A549 (cell line): ENCODE measurements at regions not wholly inside any gene's neighbourhood (a gene's known extent, or its start where the extent isn't known, plus 50 kb on each side); places are given as distances from the start of the nearest gene placed in this dataset.

Source experiments
- ATAC-seq, 2 experiments: fragments of 200-7000 bp in 1 of 2; fragments of >200 bp in 1 of 2; cut with Nextera tagmentation in 1 of 2; cut with Tn5 transposase in 1 of 2; 3 replicates each; pipeline versions ENCODE4 v1.8.0 to v1.9.1; 2018 to 2020; ENCODE audit warnings: mild to moderate bottlenecking in 1 of 2, moderate library complexity in 1 of 2
- CTCF ChIA-PET: fragments of 300-600 bp; sonication (Branson Sonifier 250); formaldehyde crosslinking; extraction: SDS; loops from one replicate; lab custom pipeline; 2021; ENCODE audit warnings: antibody characterized with exemption, inconsistent platforms; lab: Yijun Ruan, JAX
- POLR2A ChIA-PET: fragments of 350-600 bp; formaldehyde crosslinking; extraction: SDS; loops from one replicate; lab custom pipeline; 2021; ENCODE audit warnings: antibody characterized with exemption, inconsistent platforms; lab: Yijun Ruan, JAX
- DNase-seq, 2 experiments: peaks; one replicate each; pipeline versions ENCODE4 v3.0.0 to v3.0.0-alpha.2; 2011 to 2016; ENCODE audit warnings: low read depth in 1 of 2, low spot score in 1 of 2
- FAIRE-seq: peaks from 2 replicates; lab custom pipeline; 2011; peaks lifted over from hg19 to GRCh38; lab: Jason Lieb, UNC
- H3K27ac ChIP-seq, 2 experiments: fragments of >200 bp; sonication (Bioruptor Twin); formaldehyde crosslinking; 3 replicates each; pipeline ENCODE4 v1.5.1; 2016 to 2017
- H3K4me1 ChIP-seq: fragments of >200 bp; sonication (Bioruptor Twin); formaldehyde crosslinking; 3 replicates; pipeline ENCODE4 v1.6.1; 2016
- H3K4me2 ChIP-seq: fragments of >200 bp; sonication (Bioruptor Twin); formaldehyde crosslinking; 3 replicates; pipeline ENCODE4 v1.6.1; 2016
- H3K4me3 ChIP-seq: fragments of >200 bp; sonication (Bioruptor Twin); formaldehyde crosslinking; 3 replicates; pipeline ENCODE4 v1.5.1; 2016
- H3K9me3 ChIP-seq: fragments of >200 bp; sonication (Bioruptor Twin); formaldehyde crosslinking; 3 replicates; pipeline ENCODE4 v1.6.1; 2016
- ATOH8 ChIP-seq: fragments of 250-450 bp; sonication (Bioruptor Pico); IDR thresholded peaks from 2 replicates; pipeline ENCODE4 v1.5.0; 2020; ENCODE audit warnings: low read depth, mild to moderate bottlenecking, moderate library complexity
- BCL3 ChIP-seq: fragments of >200 bp; sonication (Bioruptor Twin); formaldehyde crosslinking; IDR thresholded peaks from 3 replicates; pipeline ENCODE4 v1.6.1; 2016
- BHLHE40 ChIP-seq: IDR thresholded peaks from 2 replicates; pipeline ENCODE4 v1.6.1; 2012; ENCODE audit warnings: low read depth, low read length, inconsistent platforms
- CBX8 ChIP-seq: fragments of 200-600 bp; sonication (generic); IDR thresholded peaks from 2 replicates; pipeline ENCODE4 v1.6.1; 2016
- CHD2 ChIP-seq: fragments of 150-350 bp; IDR thresholded peaks from 2 replicates; pipeline ENCODE4 v1.6.1; 2014; ENCODE audit warnings: low read length; ENCODE audit not compliant: partially characterized antibody
- CHD4 ChIP-seq: fragments of 200-600 bp; sonication (generic); IDR thresholded peaks from 2 replicates; pipeline ENCODE4 v1.6.1; 2016; ENCODE audit warnings: antibody characterized with exemption, mild to moderate bottlenecking, borderline replicate concordance
- E2F6 ChIP-seq: IDR thresholded peaks from 2 replicates; pipeline ENCODE4 v1.6.1; 2012; ENCODE audit warnings: low read depth, borderline replicate concordance
- EHMT2 ChIP-seq: fragments of 200-600 bp; sonication (generic); IDR thresholded peaks from 2 replicates; pipeline ENCODE4 v1.6.1; 2016; ENCODE audit warnings: antibody characterized with exemption, low read depth, mild to moderate bottlenecking, moderate library complexity
- ELK1 ChIP-seq: fragments of 150-350 bp; IDR thresholded peaks from 2 replicates; pipeline ENCODE4 v1.6.1; 2014; ENCODE audit warnings: low read depth, mild to moderate bottlenecking, low read length
- ESRRA ChIP-seq: fragments of 150-350 bp; IDR thresholded peaks from 2 replicates; pipeline ENCODE4 v1.6.1; 2014; ENCODE audit warnings: mild to moderate bottlenecking, low read length, borderline replicate concordance
- FOSB ChIP-seq: fragments of 250-450 bp; sonication (Bioruptor Pico); IDR thresholded peaks from 2 replicates; pipeline ENCODE4 v1.5.0; 2020; ENCODE audit warnings: mild to moderate bottlenecking, moderate library complexity
- FOSL2 ChIP-seq, 2 experiments: fragments of 450-650 bp in 1 of 2; fragments of >200 bp in 1 of 2; sonication (Bioruptor Twin) in 1 of 2; formaldehyde crosslinking; IDR thresholded peaks; 2 replicates each; pipeline versions ENCODE4 v1.5.0 to v1.6.1; 2016 to 2020; ENCODE audit warnings: mild to moderate bottlenecking in 1 of 2, moderate library complexity in 1 of 2
- HES2 ChIP-seq: fragments of >200 bp; sonication (Bioruptor Twin); formaldehyde crosslinking; IDR thresholded peaks from 2 replicates; pipeline ENCODE4 v1.6.1; 2016
- HMGXB4 ChIP-seq: fragments of 250-450 bp; sonication (Bioruptor Pico); IDR thresholded peaks from 2 replicates; pipeline ENCODE4 v1.5.0; 2021; ENCODE audit warnings: mild to moderate bottlenecking, moderate library complexity, borderline replicate concordance
- HOXB5 ChIP-seq: fragments of 250-450 bp; sonication (Bioruptor Pico); IDR thresholded peaks from 2 replicates; pipeline ENCODE4 v1.5.0; 2020; ENCODE audit warnings: mild to moderate bottlenecking, moderate library complexity
- JUNB ChIP-seq: fragments of >200 bp; sonication (Bioruptor Twin); formaldehyde crosslinking; IDR thresholded peaks from 2 replicates; pipeline ENCODE4 v1.6.1; 2016
- MAFK ChIP-seq: fragments of 450-650 bp; IDR thresholded peaks from 2 replicates; pipeline ENCODE4 v1.6.1; 2014; ENCODE audit not compliant: partially characterized antibody
- MAX ChIP-seq: IDR thresholded peaks from 2 replicates; pipeline ENCODE4 v1.6.1; 2012
- MYC ChIP-seq: IDR thresholded peaks from 2 replicates; pipeline ENCODE4 v1.6.1; 2012; ENCODE audit warnings: mild to moderate bottlenecking, inconsistent platforms, low read length, improper control_type of control experiment, borderline replicate concordance
- NFE2L2 ChIP-seq: fragments of 150-350 bp; conservative IDR thresholded peaks from 2 replicates; pipeline ENCODE4 v1.6.1; 2014; ENCODE audit warnings: low read length
- NPAS2 ChIP-seq: fragments of 250-450 bp; sonication (Bioruptor Pico); IDR thresholded peaks from 2 replicates; pipeline ENCODE4 v1.8.0; 2022; ENCODE audit warnings: mild to moderate bottlenecking, moderate library complexity, borderline replicate concordance
- NR3C1 ChIP-seq: fragments of >200 bp; sonication (Bioruptor Twin); formaldehyde crosslinking; IDR thresholded peaks from 3 replicates; pipeline ENCODE4 v1.6.1; 2017
- PBX3 ChIP-seq: IDR thresholded peaks from 2 replicates; pipeline ENCODE4 v1.6.1; 2012
- RAD21 ChIP-seq, 2 experiments: fragments of >200 bp in 1 of 2; sonication (Bioruptor Twin) in 1 of 2; formaldehyde crosslinking in 1 of 2; IDR thresholded peaks in 1 of 2; conservative IDR thresholded peaks in 1 of 2; 2 replicates in 1 of 2; 3 replicates in 1 of 2; pipeline ENCODE4 v1.6.1; 2012 to 2018; ENCODE audit warnings: inconsistent platforms in 1 of 2
- RARB ChIP-seq: fragments of 250-450 bp; sonication (Bioruptor Pico); IDR thresholded peaks from 2 replicates; pipeline ENCODE4 v1.8.0; 2021; ENCODE audit warnings: mild to moderate bottlenecking, moderate library complexity
- RFX5 ChIP-seq: fragments of 450-650 bp; IDR thresholded peaks from 2 replicates; pipeline ENCODE4 v1.7.1; 2014; ENCODE audit warnings: antibody characterized with exemption, mild to moderate bottlenecking, moderate library complexity
- SREBF2 ChIP-seq: fragments of 450-650 bp; IDR thresholded peaks from 2 replicates; pipeline ENCODE4 v1.6.1; 2014; ENCODE audit warnings: mild to moderate bottlenecking, moderate library complexity
- TFCP2L1 ChIP-seq: fragments of 250-450 bp; sonication (Bioruptor Pico); IDR thresholded peaks from 2 replicates; pipeline ENCODE4 v1.5.0; 2021; ENCODE audit warnings: mild to moderate bottlenecking
- ZC3H11A ChIP-seq: fragments of 450-650 bp; IDR thresholded peaks from 2 replicates; pipeline ENCODE4 v1.6.1; 2014; ENCODE audit warnings: antibody characterized with exemption, mild to moderate bottlenecking
- ZSCAN20 ChIP-seq: fragments of 250-450 bp; sonication (Bioruptor Pico); IDR thresholded peaks from 2 replicates; pipeline ENCODE4 v1.8.0; 2022; ENCODE audit warnings: mild to moderate bottlenecking, moderate library complexity
- WGBS: methylation state at CpG from one replicate; pipeline ENCODE4 v1.1.6; 2017; ENCODE audit errors: missing lambda C conversion rate; 5-methylcytosine and 5-hydroxymethylcytosine counted together

- TF ChIP-seq TFCP2L1 (CRISPR knock-in tag) (no peak), MYC (no peak), E2F6 (no peak)
Observed at GRCh38 chr14:98474900-98475299, 797.1 kb downstream of the BCL11B start (continued).

GRCh38 chr14:98477935-98478334 is 794.1 kb downstream of the BCL11B start:
- no peak for ATAC-seq
- no peak for DNase-seq
- CTCF ChIA-PET = no interaction called here
- Histone ChIP-seq H3K9me3 (no peaks in the 10 kb centered on the region; the same call in 2 of the 3 replicates), H3K4me1 (no peaks in the 10 kb centered on the region), H3K4me2 (no peak overlapping the region), H3K27ac (no peak overlapping the region), H3K4me3 (no peak overlapping the region)
- POLR2A ChIA-PET = no interaction called here
- FAIRE-seq = no peak
- WGBS = 5% methylated on average over 5 of the region's 5 CpGs
- TF ChIP-seq NPAS2 (no peak), FOSB (CRISPR knock-in tag) (no peak), SREBF2 (no peak), CHD2 (no peak), ELK1 (no peak), HES2 (no peak), JUNB (no peak), PBX3 (no peak), EHMT2 (no peak), ATOH8 (CRISPR knock-in tag) (no peak), HOXB5 (CRISPR knock-in tag) (no peak), HMGXB4 (no peak), ESRRA (no peak), ZSCAN20 (no peak), CBX8 (no peak), BHLHE40 (no peak)

- ATAC-seq (no peak), DNase-seq (no peak), FAIRE-seq (no peak)
- Histone ChIP-seq H3K27ac (no peak overlapping the region), H3K9me3 (no peaks in the 10 kb centered on the region), H3K4me1 (no peaks in the 10 kb centered on the region), H3K4me2 (no peak overlapping the region), H3K4me3 (no peak overlapping the region)
- WGBS = 50% methylated on average over 4 of the region's 4 CpGs
- POLR2A ChIA-PET = no interaction called here
- CTCF ChIA-PET = no interaction called here
- TF ChIP-seq NFE2L2 (no peak), RAD21 (conservative IDR thresholded peaks at IDR 0.05 in 1 of 2, IDR thresholded peaks at IDR 0.05 in 1 of 2) (no peak), FOSL2 (IDR thresholded peaks at IDR 0.05) (no peak), FOSL2 (CRISPR knock-in tag; IDR thresholded peaks at IDR 0.05) (no peak), ZSCAN20 (no peak), TFCP2L1 (CRISPR knock-in tag) (no peak), ZC3H11A (no peak), CHD4 (no peak), NR3C1 (no peak), RARB (no peak), BCL3 (no peak), ESRRA (no peak), CBX8 (no peak), RFX5 (no peak), MAX (no peak), MAFK (no peak)
Observed at GRCh38 chr14:98489115-98489514, 782.9 kb downstream of the BCL11B start.
